ENCODE measurements at regions not wholly inside any gene's neighbourhood (a gene's known extent, or its start where the extent isn't known, plus 50 kb on each side); places are given as distances from the start of the nearest gene placed in this dataset.

- Histone ChIP-seq H3K36me3 (no peaks in the 10 kb centered on the region), H3K9me3 (no peaks in the 10 kb centered on the region), H3K4me3 (ENCODE audit: low read depth, low read length) (no peak overlapping the region), H3K27me3 (no peaks in the 10 kb centered on the region), H3K4me1 (no peaks in the 10 kb centered on the region)
- DNase-seq = no peak
- TF ChIP-seq, protein P1, sequence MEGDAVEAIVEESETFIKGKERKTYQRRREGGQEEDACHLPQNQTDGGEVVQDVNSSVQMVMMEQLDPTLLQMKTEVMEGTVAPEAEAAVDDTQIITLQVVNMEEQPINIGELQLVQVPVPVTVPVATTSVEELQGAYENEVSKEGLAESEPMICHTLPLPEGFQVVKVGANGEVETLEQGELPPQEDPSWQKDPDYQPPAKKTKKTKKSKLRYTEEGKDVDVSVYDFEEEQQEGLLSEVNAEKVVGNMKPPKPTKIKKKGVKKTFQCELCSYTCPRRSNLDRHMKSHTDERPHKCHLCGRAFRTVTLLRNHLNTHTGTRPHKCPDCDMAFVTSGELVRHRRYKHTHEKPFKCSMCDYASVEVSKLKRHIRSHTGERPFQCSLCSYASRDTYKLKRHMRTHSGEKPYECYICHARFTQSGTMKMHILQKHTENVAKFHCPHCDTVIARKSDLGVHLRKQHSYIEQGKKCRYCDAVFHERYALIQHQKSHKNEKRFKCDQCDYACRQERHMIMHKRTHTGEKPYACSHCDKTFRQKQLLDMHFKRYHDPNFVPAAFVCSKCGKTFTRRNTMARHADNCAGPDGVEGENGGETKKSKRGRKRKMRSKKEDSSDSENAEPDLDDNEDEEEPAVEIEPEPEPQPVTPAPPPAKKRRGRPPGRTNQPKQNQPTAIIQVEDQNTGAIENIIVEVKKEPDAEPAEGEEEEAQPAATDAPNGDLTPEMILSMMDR (IDR thresholded peaks at IDR 0.05; ENCODE audit: low read depth, low read length) = no peak
These were observed 66.3 kb upstream of the FAM9C start for GRCh38 chrX:13110433-13111324.

GRCh38 chrX:13109817-13110216, 65.4 kb upstream of the FAM9C start:
- no peaks in the 10 kb centered on the region for H3K27me3 ChIP-seq
- H3K36me3 ChIP-seq = no peaks in the 10 kb centered on the region
- no peak overlapping the region for H3K4me3 ChIP-seq (ENCODE audit: low read depth, low read length)
- no peaks in the 10 kb centered on the region for H3K4me1 ChIP-seq
- no peak for DNase-seq
- H3K9me3 ChIP-seq = no peaks in the 10 kb centered on the region
- TF ChIP-seq, protein P1 (IDR thresholded peaks at IDR 0.05; ENCODE audit: low read depth, low read length) = no peak

- Histone ChIP-seq H3K9me3 (no peaks in the 10 kb centered on the region), H3K4me3 (ENCODE audit: low read depth, low read length) (no peak overlapping the region), H3K4me1 (no peaks in the 10 kb centered on the region), H3K36me3 (no peaks in the 10 kb centered on the region), H3K27me3 (no peaks in the 10 kb centered on the region)
- DNase-seq = no peak
- TF ChIP-seq, protein P1 (IDR thresholded peaks at IDR 0.05; ENCODE audit: low read depth, low read length) = no peak
These were observed 59.5 kb upstream of the FAM9C start for GRCh38 chrX:13103914-13104274.

- Histone ChIP-seq H3K36me3 (no peaks in the 10 kb centered on the region), H3K9me3 (no peaks in the 10 kb centered on the region), H3K4me1 (no peaks in the 10 kb centered on the region), H3K27me3 (no peaks in the 10 kb centered on the region), H3K4me3 (ENCODE audit: low read depth, low read length) (no peak overlapping the region)
- TF ChIP-seq, protein P1 (IDR thresholded peaks at IDR 0.05; ENCODE audit: low read depth, low read length) = no peak
- no peak for DNase-seq
These were observed 58.9 kb upstream of the FAM9C start for GRCh38 chrX:13103188-13103913.

DNA sequence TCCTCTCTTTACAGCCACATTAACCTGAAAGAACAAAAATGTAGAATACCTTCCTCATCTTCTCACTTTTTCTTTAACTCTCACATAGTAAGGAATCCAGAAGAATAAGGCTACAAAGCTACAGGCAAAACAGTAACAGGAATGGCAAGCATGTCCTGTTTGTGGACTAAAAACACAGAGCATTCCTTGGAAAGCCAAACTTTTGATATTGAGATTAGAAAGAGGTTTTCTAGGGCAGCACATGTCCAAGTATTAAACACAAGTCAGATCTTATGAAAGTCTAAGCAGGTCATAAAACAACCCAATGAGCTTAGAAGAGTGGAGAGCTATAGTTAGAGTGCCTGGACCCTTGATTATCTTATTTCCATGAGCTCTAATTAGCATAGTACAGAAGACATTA, 58.2 kb upstream of the FAM9C start:
- Histone ChIP-seq H3K36me3 (no peaks in the 10 kb centered on the region), H3K4me3 (ENCODE audit: low read depth, low read length) (no peak overlapping the region), H3K9me3 (no peaks in the 10 kb centered on the region), H3K4me1 (no peaks in the 10 kb centered on the region), H3K27me3 (no peaks in the 10 kb centered on the region)
- DNase-seq = no peak
- TF ChIP-seq, protein P1 (IDR thresholded peaks at IDR 0.05; ENCODE audit: low read depth, low read length) = no peak
